SK-N-SH (cell line): ENCODE measurements at regions not wholly inside any gene's neighbourhood (a gene's known extent, or its start where the extent isn't known, plus 50 kb on each side); places are given as distances from the start of the nearest gene placed in this dataset.

Experiments used
- CTCF ChIA-PET: fragments of 300-600, 350-600 bp; formaldehyde crosslinking; extraction: SDS; loops from one replicate; lab custom pipeline; 2021; lab: Yijun Ruan, JAX
- POLR2A ChIA-PET: fragments of 350-600 bp; sonication (Branson Sonifier 250); formaldehyde crosslinking; extraction: SDS; loops from one replicate; lab custom pipeline; 2020; ENCODE audit warnings: antibody characterized with exemption, inconsistent platforms; lab: Yijun Ruan, JAX
- DNase-seq: peaks from one replicate; pipeline ENCODE4 v3.0.0; 2012
- H2AFZ ChIP-seq: fragments of 200-600 bp; sonication (generic); 2 replicates; pipeline ENCODE4 v1.8.1; 2016; ENCODE audit warnings: antibody characterized with exemption, mild to moderate bottlenecking, low read depth
- H3F3A ChIP-seq: fragments of 200-600 bp; sonication (generic); replicated peaks from 2 replicates; pipeline ENCODE3; 2016; ENCODE audit warnings: antibody characterized with exemption, mild to moderate bottlenecking; ENCODE audit not compliant: insufficient read depth
- H3K27ac ChIP-seq, 2 experiments: fragments of 200-500 bp in 1 of 2; fragments of 200-600 bp in 1 of 2; sonication (Bioruptor generic) in 1 of 2; sonication (generic), shearing (Covaris generic) in 1 of 2; 2 replicates each; pipeline versions ENCODE4 v1.5.1 to v1.6.1; 2014 to 2016; ENCODE audit warnings: low read depth in 2 of 2, inconsistent platforms in 1 of 2, low read length in 1 of 2, mild to moderate bottlenecking in 1 of 2, mixed read lengths in 1 of 2
- H3K27me3 ChIP-seq: fragments of 200-600 bp; sonication (generic), shearing (Covaris generic); 2 replicates; pipeline ENCODE4 v1.6.1; 2016; ENCODE audit warnings: mixed run types; ENCODE audit not compliant: insufficient read depth
- H3K36me3 ChIP-seq, 2 experiments: fragments of 200-500 bp in 1 of 2; fragments of 200-600 bp in 1 of 2; sonication (Bioruptor generic) in 1 of 2; sonication (generic) in 1 of 2; replicated peaks in 1 of 2; 2 replicates each; pipeline versions ENCODE3 to v1.5.1; 2014 to 2016; ENCODE audit warnings: low read length in 1 of 2, mild to moderate bottlenecking in 1 of 2; ENCODE audit not compliant: insufficient read depth in 2 of 2, control insufficient read depth in 1 of 2
- H3K4me1 ChIP-seq, 2 experiments: fragments of 200-500 bp in 1 of 2; fragments of 200-600 bp in 1 of 2; sonication (Bioruptor generic) in 1 of 2; sonication (generic), shearing (Covaris generic) in 1 of 2; 2 replicates each; pipeline versions ENCODE4 v1.5.1 to v1.6.1; 2014 to 2016; ENCODE audit warnings: low read depth in 1 of 2, low read length in 1 of 2, mixed run types in 1 of 2; ENCODE audit not compliant: insufficient read depth in 2 of 2, control insufficient read depth in 1 of 2
- H3K4me2 ChIP-seq: fragments of 200-600 bp; sonication (generic), shearing (Covaris generic); 2 replicates; pipeline ENCODE4 v1.6.1; 2017; ENCODE audit warnings: mixed run types
- H3K4me3 ChIP-seq, 2 experiments: fragments of 200-500 bp in 1 of 2; fragments of 200-600 bp in 1 of 2; sonication (Bioruptor generic) in 1 of 2; sonication (generic), shearing (Covaris generic) in 1 of 2; 2 replicates each; pipeline versions ENCODE4 v1.5.1 to v1.8.1; 2014 to 2016; ENCODE audit warnings: low read depth in 2 of 2, inconsistent platforms in 1 of 2, low read length in 1 of 2, mild to moderate bottlenecking in 1 of 2, mixed read lengths in 1 of 2, moderate library complexity in 1 of 2
- H3K79me2 ChIP-seq: fragments of 200-600 bp; sonication (generic); 2 replicates; pipeline ENCODE4 v1.8.1; 2017; ENCODE audit warnings: mild to moderate bottlenecking; ENCODE audit not compliant: insufficient read depth
- H3K9ac ChIP-seq: fragments of 200-600 bp; sonication (generic); 2 replicates; pipeline ENCODE4 v1.6.1; 2017; ENCODE audit warnings: mixed run types
- H3K9me2 ChIP-seq: fragments of 200-600 bp; sonication (generic); 2 replicates; pipeline ENCODE4 v1.6.1; 2017; ENCODE audit warnings: mixed run types
- H3K9me3 ChIP-seq: fragments of 200-600 bp; sonication (generic); 2 replicates; pipeline ENCODE4 v1.6.1; 2017; ENCODE audit warnings: mixed run types, mild to moderate bottlenecking, moderate library complexity
- H4K20me1 ChIP-seq: fragments of 200-600 bp; sonication (generic); 2 replicates; pipeline ENCODE4 v1.6.1; 2017; ENCODE audit warnings: mild to moderate bottlenecking, mixed run types; ENCODE audit not compliant: insufficient read depth
- CHD2 ChIP-seq: fragments of 150-350 bp; IDR thresholded peaks from 2 replicates; pipeline ENCODE4 v1.6.1; 2018; ENCODE audit warnings: low read length; ENCODE audit not compliant: partially characterized antibody
- CTCF ChIP-seq: fragments of 200-600 bp; sonication (generic); IDR thresholded peaks from 2 replicates; pipeline ENCODE4 v1.6.1; 2017; ENCODE audit warnings: antibody characterized with exemption, mild to moderate bottlenecking, moderate library complexity
- FOSL2 ChIP-seq: IDR thresholded peaks from 2 replicates; pipeline ENCODE4 v1.4.0; 2012; ENCODE audit warnings: low read depth, mild to moderate bottlenecking, moderate library complexity, borderline replicate concordance
- GABPA ChIP-seq: IDR thresholded peaks from 2 replicates; pipeline ENCODE4 v1.4.0; 2012; ENCODE audit warnings: low read depth, mild to moderate bottlenecking
- IRF3 ChIP-seq: fragments of 150-350 bp; IDR thresholded peaks from 2 replicates; pipeline ENCODE4 v1.6.1; 2016; ENCODE audit warnings: mild to moderate bottlenecking, low read depth, low read length
- JUND ChIP-seq: IDR thresholded peaks from 2 replicates; pipeline ENCODE4 v1.4.0; 2012
- SMC3 ChIP-seq: IDR thresholded peaks from 2 replicates; pipeline ENCODE4 v1.6.1; 2012; ENCODE audit warnings: low read depth, low read length, improper control_type of control experiment
- TCF12 ChIP-seq: IDR thresholded peaks from 2 replicates; pipeline ENCODE4 v1.4.0; 2012
- TEAD4 ChIP-seq: IDR thresholded peaks from 2 replicates; pipeline ENCODE4 v1.4.0; 2012; ENCODE audit warnings: mild to moderate bottlenecking, borderline replicate concordance; ENCODE audit not compliant: insufficient read depth
- USF1 ChIP-seq: IDR thresholded peaks from 2 replicates; pipeline ENCODE4 v1.4.0; 2012; ENCODE audit warnings: low read depth, borderline replicate concordance
- YY1 ChIP-seq: IDR thresholded peaks from 2 replicates; pipeline ENCODE4 v1.4.0; 2012; ENCODE audit warnings: low read depth, mild to moderate bottlenecking
- WGBS: methylation state at CpG from one replicate; pipeline ENCODE4 v1.1.6; 2017; ENCODE audit warnings: low lambda C conversion rate; 5-methylcytosine and 5-hydroxymethylcytosine counted together

GRCh38 chr3:197420566-197420965 lies 122.2 kb upstream of the DLG1 start (continued):
- TF ChIP-seq IRF3, result no peak
- no peak for TF ChIP-seq GABPA

- 89% methylated on average over 2 of the region's 2 CpGs for WGBS
These were observed 121.7 kb upstream of the DLG1 start for GRCh38 chr3:197420115-197420514.

More at GRCh38 chr3:197420115-197420514, 121.7 kb upstream of the DLG1 start:
- Histone ChIP-seq H3K9me3 (no peaks in the 10 kb centered on the region), H3K4me2 (no peak overlapping the region), H3K79me2 (no peaks in the 10 kb centered on the region), H3F3A (no peaks in the 10 kb centered on the region), H3K36me3 (no peaks in the 10 kb centered on the region), H4K20me1 (no peaks in the 10 kb centered on the region), H3K9me2 (no peaks in the 10 kb centered on the region), H3K4me3 (no peak overlapping the region), H3K9ac (no peak overlapping the region), H3K27ac (no peak overlapping the region)
- CTCF ChIA-PET, result interaction anchor here (0.7 to 1.2 kb wide), 3 partner anchors 25 to 197 kb away, joined by 3 read pairs; no protein-coding TSS in a partner anchor
- POLR2A ChIA-PET, result no interaction called here
- DNase-seq, result no peak
- TF ChIP-seq SMC3, result no peak
- no peak for TF ChIP-seq CHD2
- no peak for TF ChIP-seq TCF12
- no peak for TF ChIP-seq YY1
- no peak for TF ChIP-seq USF1
- TF ChIP-seq FOSL2, result no peak
- TF ChIP-seq TEAD4, result no peak
- TF ChIP-seq JUND, result no peak
- no peak for TF ChIP-seq CTCF
- TF ChIP-seq, all 33 proteins: peak for 0
- H3K27me3 ChIP-seq, result no peaks in the 10 kb centered on the region
- H2AFZ ChIP-seq, result no peak overlapping the region
- peaks cover 0 to 11% of the 10 kb centered on the region in 2 experiments; a peak in 1 of 4 replicates for H3K4me1 ChIP-seq
